ENCODE measurements at regions not wholly inside any gene's neighbourhood (a gene's known extent, or its start where the extent isn't known, plus 50 kb on each side); places are given as distances from the start of the nearest gene placed in this dataset.
"Not testable (repeated sequence)": the region's sequence is repeated elsewhere in the genome, so short reads cannot be mapped to it uniquely, and the experiment has no call there.

- DNase-seq (ENCODE audit: low spot score): no peak
These were observed 395.4 kb downstream of the ZNF804A start for GRCh38 chr2:184993746-184994145.

GRCh38 chr2:185006481-185006880 is 408.2 kb downstream of the ZNF804A start:
- DNase-seq (ENCODE audit: low spot score): no peak

GRCh38 chr2:185012643-185013042 is 414.3 kb downstream of the ZNF804A start:
- no peak for DNase-seq (ENCODE audit: low spot score)

GRCh38 chr2:185014076-185014475 is 415.7 kb downstream of the ZNF804A start:
- no peak for DNase-seq (ENCODE audit: low spot score)

GRCh38 chr2:185025891-185026290 is 427.6 kb downstream of the ZNF804A start:
- not testable (repeated sequence) for DNase-seq (ENCODE audit: low spot score)

- no peak for DNase-seq (ENCODE audit: low spot score)
These were observed 437.6 kb downstream of the ZNF804A start for GRCh38 chr2:185035906-185036305.

- DNase-seq (ENCODE audit: low spot score): no peak
These were observed 446.1 kb downstream of the ZNF804A start for GRCh38 chr2:185044323-185044874.

GRCh38 chr2:185050804-185051203 is 452.5 kb downstream of the ZNF804A start:
- DNase-seq (ENCODE audit: low spot score): no peak

- DNase-seq (ENCODE audit: low spot score): no peak
These were observed 465.4 kb downstream of the ZNF804A start for GRCh38 chr2:185063761-185064160.

GRCh38 chr2:185066128-185066527 is 467.8 kb downstream of the ZNF804A start:
- no peak for DNase-seq (ENCODE audit: low spot score)

- no peak for DNase-seq (ENCODE audit: low spot score)
These were observed 470.8 kb downstream of the ZNF804A start for GRCh38 chr2:185069107-185069506.

GRCh38 chr2:185074156-185074555 is 475.8 kb downstream of the ZNF804A start:
- no peak for DNase-seq (ENCODE audit: low spot score)

GRCh38 chr2:185082749-185083148 is 484.4 kb downstream of the ZNF804A start:
- DNase-seq (ENCODE audit: low spot score): no peak

GRCh38 chr2:185108588-185108987 is 510.3 kb downstream of the ZNF804A start:
- no peak for DNase-seq (ENCODE audit: low spot score)

- DNase-seq (ENCODE audit: low spot score): no peak
These were observed 529.1 kb downstream of the ZNF804A start for GRCh38 chr2:185127412-185127811.

GRCh38 chr2:185128346-185128745 is 530.0 kb downstream of the ZNF804A start:
- DNase-seq (ENCODE audit: low spot score): no peak

GRCh38 chr2:185128996-185129395 is 530.7 kb downstream of the ZNF804A start:
- no peak for DNase-seq (ENCODE audit: low spot score)

- DNase-seq (ENCODE audit: low spot score): no peak
These were observed 532.4 kb downstream of the ZNF804A start for GRCh38 chr2:185130685-185131084.

- no peak for DNase-seq (ENCODE audit: low spot score)
These were observed 534.2 kb downstream of the ZNF804A start for GRCh38 chr2:185132501-185133041.

- DNase-seq (ENCODE audit: low spot score): no peak
These were observed 539.4 kb downstream of the ZNF804A start for GRCh38 chr2:185137700-185138099.

- DNase-seq (ENCODE audit: low spot score): no peak
These were observed 544.3 kb downstream of the ZNF804A start for GRCh38 chr2:185142677-185143076.

- DNase-seq (ENCODE audit: low spot score): no peak
These were observed 546.0 kb downstream of the ZNF804A start for GRCh38 chr2:185144159-185144919.

- no peak for DNase-seq (ENCODE audit: low spot score)
These were observed 547.2 kb downstream of the ZNF804A start for GRCh38 chr2:185145316-185146121.
